Lower leg skin (tissue), 4 donors: ENCODE measurements at regions not wholly inside any gene's neighbourhood (a gene's known extent, or its start where the extent isn't known, plus 50 kb on each side); places are given as distances from the start of the nearest gene placed in this dataset.

Experiments
- DNase-seq, 2 donors: peaks; one replicate each; pipeline ENCODE4 v3.0.0-alpha.2; 2019; ENCODE audit warnings: low spot score in 2 of 2
- H3K4me3 ChIP-seq: fragments of 200-600 bp; sonication (generic); 2 replicates; pipeline ENCODE4 v1.5.1; 2017; ENCODE audit warnings: mild to moderate bottlenecking, low read depth; ENCODE audit not compliant: poor library complexity, severe bottlenecking
- POLR2A ChIP-seq, 2 donors: fragments of 450-650 bp; IDR thresholded peaks; one replicate each; pipeline ENCODE4 v1.6.1; 2016 to 2017; ENCODE audit warnings: antibody characterized with exemption in 2 of 2, mild to moderate bottlenecking in 1 of 2, moderate library complexity in 1 of 2
- WGBS, 2 donors: methylation state at CpG; one replicate each; pipeline ENCODE4 v1.1.5; 2018; 5-methylcytosine and 5-hydroxymethylcytosine counted together
- intact Hi-C: fragments of 100-400 bp; cut with DNase I; formaldehyde crosslinking; loops from one replicate; pipeline ENCODE4 v1.15.0; 2023; ENCODE audit warnings: low total_unique reads
- TF ChIP-seq, protein P1 (sequence below), 3 donors: fragments of 450-650 bp; IDR thresholded peaks; one replicate each; pipeline ENCODE4 v1.5.1; 2016; ENCODE audit warnings: antibody characterized with exemption in 3 of 3, mild to moderate bottlenecking in 3 of 3, moderate library complexity in 2 of 3

DNA sequence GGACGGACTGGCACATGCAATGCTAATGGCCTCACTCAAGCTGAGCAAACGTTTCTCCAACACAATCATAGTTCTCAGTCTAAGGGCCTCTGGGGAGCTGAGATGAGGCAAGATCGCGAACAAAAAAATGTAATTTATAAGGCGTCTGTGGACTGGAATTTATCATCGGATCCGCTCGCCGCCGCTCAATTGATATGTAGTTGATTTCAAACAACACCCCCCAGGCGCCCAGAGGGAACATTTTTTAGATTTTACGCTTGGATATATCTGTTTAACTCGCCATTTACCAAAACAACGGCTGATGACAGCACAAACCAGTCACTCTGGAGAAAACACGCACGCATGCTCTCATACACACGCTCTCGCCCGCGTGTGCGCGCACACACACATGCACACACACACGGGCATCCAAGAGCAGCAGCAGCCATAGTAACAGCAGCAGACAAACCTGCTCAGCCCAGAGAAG is 335.8 kb downstream of the SMAD2 start:
- peak in 1 of 2 donors; percentile 73 for DNase-seq
- TF ChIP-seq, protein P1, sequence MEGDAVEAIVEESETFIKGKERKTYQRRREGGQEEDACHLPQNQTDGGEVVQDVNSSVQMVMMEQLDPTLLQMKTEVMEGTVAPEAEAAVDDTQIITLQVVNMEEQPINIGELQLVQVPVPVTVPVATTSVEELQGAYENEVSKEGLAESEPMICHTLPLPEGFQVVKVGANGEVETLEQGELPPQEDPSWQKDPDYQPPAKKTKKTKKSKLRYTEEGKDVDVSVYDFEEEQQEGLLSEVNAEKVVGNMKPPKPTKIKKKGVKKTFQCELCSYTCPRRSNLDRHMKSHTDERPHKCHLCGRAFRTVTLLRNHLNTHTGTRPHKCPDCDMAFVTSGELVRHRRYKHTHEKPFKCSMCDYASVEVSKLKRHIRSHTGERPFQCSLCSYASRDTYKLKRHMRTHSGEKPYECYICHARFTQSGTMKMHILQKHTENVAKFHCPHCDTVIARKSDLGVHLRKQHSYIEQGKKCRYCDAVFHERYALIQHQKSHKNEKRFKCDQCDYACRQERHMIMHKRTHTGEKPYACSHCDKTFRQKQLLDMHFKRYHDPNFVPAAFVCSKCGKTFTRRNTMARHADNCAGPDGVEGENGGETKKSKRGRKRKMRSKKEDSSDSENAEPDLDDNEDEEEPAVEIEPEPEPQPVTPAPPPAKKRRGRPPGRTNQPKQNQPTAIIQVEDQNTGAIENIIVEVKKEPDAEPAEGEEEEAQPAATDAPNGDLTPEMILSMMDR (IDR thresholded peaks at IDR 0.05): no peak
- TF ChIP-seq POLR2A (IDR thresholded peaks at IDR 0.05): no peak
- H3K4me3 ChIP-seq: no peak overlapping the region
- 54 to 70% methylated on average over 23 of the region's 23 CpGs for WGBS, 2 donors
- intact Hi-C loops: no loop called here

DNA sequence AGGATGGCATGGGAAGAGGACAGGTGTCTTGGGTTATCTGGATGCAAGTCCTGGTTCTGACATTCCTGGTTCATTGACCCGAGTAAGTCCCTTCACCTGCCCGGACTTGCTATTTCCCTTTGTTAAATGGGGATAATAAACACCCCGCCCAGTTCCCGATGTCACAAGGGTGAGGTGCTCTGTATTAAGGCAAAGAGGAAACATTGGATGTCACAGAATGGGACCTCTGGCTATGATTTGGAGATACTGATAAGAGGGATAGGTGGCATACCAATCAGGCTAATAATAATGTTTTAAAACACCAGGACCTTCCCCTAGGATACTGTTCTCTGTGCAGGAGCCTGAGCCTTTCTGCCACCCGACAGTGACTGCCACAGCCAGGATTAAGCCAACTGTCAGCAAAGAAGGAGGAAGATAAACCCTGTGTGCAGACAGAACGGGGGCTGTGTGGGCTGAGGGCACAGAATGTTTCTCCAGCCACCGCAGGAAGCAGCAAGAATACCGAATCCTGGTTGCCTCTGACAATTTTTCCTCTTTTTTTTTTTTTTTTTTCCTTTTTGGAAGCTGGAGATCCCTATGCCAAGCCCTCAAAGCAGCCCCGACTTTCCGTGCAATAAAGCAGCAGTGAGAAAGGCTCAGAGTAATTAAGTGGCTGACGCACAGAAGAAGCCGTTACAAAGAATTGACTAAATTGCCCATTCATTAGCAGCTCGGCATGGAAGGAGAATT is 336.6 kb downstream of the SMAD2 start:
- no peak overlapping the region for H3K4me3 ChIP-seq
- WGBS, 2 donors: 26 to 27% methylated on average over 13 of the region's 13 CpGs
- TF ChIP-seq POLR2A (IDR thresholded peaks at IDR 0.05): no peak
- TF ChIP-seq, protein P1 (IDR thresholded peaks at IDR 0.05): no peak
- intact Hi-C loops: no loop called here
- peak in 1 of 2 donors; percentile 39 for DNase-seq

DNA sequence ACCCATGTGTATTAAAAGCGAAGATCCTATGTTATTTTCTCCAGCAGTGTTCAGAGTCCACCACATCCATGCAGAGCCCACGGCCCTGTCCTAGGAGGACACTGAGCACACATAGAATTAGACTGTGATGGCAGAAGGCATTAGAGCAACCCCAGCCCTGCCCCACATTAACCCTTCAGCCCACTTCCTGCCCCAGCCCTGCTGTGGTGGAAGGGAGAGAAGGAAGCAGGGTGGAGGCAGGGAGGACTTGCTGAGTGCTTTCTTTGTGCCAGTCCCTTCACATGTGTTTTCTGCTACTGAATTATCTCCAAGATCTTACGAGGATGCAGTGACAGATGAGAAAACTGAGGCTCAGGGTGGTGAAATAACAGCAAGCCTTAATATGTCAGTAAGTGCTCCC is 339.0 kb downstream of the SMAD2 start:
- TF ChIP-seq, protein P1 (IDR thresholded peaks at IDR 0.05): no peak
- TF ChIP-seq POLR2A (IDR thresholded peaks at IDR 0.05): no peak
- no peak for DNase-seq
- H3K4me3 ChIP-seq: no peak overlapping the region
- 46 to 49% methylated on average over 3 of the region's 3 CpGs for WGBS, 2 donors
- intact Hi-C loops: no loop called here

DNA sequence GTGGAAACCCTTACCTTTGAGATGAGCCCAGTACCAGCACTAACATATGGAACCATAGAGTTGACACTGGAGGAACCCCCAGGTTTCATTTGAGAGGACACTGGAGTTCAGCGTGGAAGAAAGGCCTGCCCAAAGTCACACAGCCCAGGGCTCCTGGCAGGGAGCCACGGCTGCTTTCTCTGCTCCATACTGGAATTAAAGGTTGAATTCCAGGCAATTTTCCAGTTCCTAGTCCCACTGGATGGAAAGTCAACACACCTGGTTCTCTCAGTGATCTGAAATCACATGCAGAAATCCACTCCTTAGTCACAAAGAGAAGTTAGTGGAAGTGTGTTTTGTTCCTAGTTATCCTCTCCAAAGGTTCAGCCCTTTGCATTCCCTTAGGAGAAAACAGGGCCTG is 336.1 kb upstream of the SKOR2 start:
- no peak overlapping the region for H3K4me3 ChIP-seq
- DNase-seq: no peak
- TF ChIP-seq POLR2A (IDR thresholded peaks at IDR 0.05): no peak
- TF ChIP-seq, protein P1 (IDR thresholded peaks at IDR 0.05): no peak
- intact Hi-C loops: no loop called here
- 35 to 37% methylated on average over 2 of the region's 2 CpGs for WGBS, 2 donors

DNA sequence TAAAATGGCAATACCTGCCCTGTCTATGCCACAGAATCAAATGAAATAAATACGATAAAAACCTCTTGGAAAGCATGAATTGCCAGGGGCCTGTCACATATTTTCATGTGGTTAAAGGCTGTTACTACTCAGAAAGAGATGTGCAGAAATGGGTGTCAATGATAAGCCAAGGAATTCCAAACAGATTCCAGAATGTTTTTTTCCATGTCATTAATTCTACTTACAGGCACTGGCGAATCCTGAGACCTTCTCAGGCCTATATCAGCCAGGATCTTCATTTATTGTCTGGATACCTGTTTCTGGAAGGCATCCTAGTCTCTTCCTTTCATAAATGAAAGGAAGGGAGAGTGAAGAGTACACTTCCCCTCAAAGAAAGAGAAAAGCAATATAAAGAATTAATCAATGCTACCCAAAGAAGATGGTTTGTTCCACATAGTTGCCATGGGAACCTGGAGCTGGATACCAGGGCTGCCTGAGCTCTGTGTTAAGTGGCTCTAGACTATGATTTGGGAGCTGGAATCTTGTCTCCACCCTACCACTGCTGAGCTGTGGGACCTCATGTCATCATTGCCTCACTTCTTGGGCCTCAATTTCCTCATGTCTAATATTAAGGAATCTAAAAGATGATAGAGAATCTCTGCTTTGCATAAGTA is 335.1 kb upstream of the SKOR2 start:
- DNase-seq: no peak
- WGBS, 2 donors: 65 to 69% methylated on average over 2 of the region's 2 CpGs
- intact Hi-C loops: no loop called here
- TF ChIP-seq POLR2A (IDR thresholded peaks at IDR 0.05): no peak
- TF ChIP-seq, protein P1 (IDR thresholded peaks at IDR 0.05): no peak
- H3K4me3 ChIP-seq: no peak overlapping the region
